Ishikawa (cell line): ENCODE measurements at regions not wholly inside any gene's neighbourhood (a gene's known extent, or its start where the extent isn't known, plus 50 kb on each side); places are given as distances from the start of the nearest gene placed in this dataset.

Experiments
- CEBPB ChIP-seq: IDR thresholded peaks from 2 replicates; pipeline ENCODE4 v1.6.1; 2012
- CREB1 ChIP-seq: IDR thresholded peaks from 2 replicates; pipeline ENCODE4 v1.6.1; 2012; ENCODE audit warnings: low read depth
- EGR1 ChIP-seq: IDR thresholded peaks from 2 replicates; pipeline ENCODE4 v1.6.1; 2012
- EP300 ChIP-seq: IDR thresholded peaks from 2 replicates; pipeline ENCODE4 v1.6.1; 2012; ENCODE audit warnings: borderline replicate concordance
- FOXM1 ChIP-seq: IDR thresholded peaks from 2 replicates; pipeline ENCODE4 v1.6.1; 2012; ENCODE audit warnings: low read depth, borderline replicate concordance
- NFIC ChIP-seq: IDR thresholded peaks from 2 replicates; pipeline ENCODE4 v1.6.1; 2012
- RAD21 ChIP-seq: IDR thresholded peaks from 2 replicates; pipeline ENCODE4 v1.6.1; 2012; ENCODE audit warnings: low read depth
- TAF1 ChIP-seq: IDR thresholded peaks from 2 replicates; pipeline ENCODE4 v1.6.1; 2012; ENCODE audit warnings: low read depth, mild to moderate bottlenecking
- TCF12 ChIP-seq: IDR thresholded peaks from 2 replicates; pipeline ENCODE4 v1.6.1; 2012; ENCODE audit warnings: low read depth
- TEAD4 ChIP-seq: IDR thresholded peaks from 2 replicates; pipeline ENCODE4 v1.6.1; 2012
- YY1 ChIP-seq: IDR thresholded peaks from 2 replicates; pipeline ENCODE4 v1.6.1; 2012; ENCODE audit warnings: low read depth
- ZBTB7A ChIP-seq: IDR thresholded peaks from 2 replicates; pipeline ENCODE4 v1.6.1; 2012; ENCODE audit warnings: low read depth
- TF ChIP-seq, protein P1 (sequence below): IDR thresholded peaks from 2 replicates; pipeline ENCODE4 v1.6.1; 2012; ENCODE audit warnings: low read depth, mild to moderate bottlenecking
- TF ChIP-seq, protein P2 (sequence below): IDR thresholded peaks from 2 replicates; pipeline ENCODE4 v1.6.1; 2012

DNA sequence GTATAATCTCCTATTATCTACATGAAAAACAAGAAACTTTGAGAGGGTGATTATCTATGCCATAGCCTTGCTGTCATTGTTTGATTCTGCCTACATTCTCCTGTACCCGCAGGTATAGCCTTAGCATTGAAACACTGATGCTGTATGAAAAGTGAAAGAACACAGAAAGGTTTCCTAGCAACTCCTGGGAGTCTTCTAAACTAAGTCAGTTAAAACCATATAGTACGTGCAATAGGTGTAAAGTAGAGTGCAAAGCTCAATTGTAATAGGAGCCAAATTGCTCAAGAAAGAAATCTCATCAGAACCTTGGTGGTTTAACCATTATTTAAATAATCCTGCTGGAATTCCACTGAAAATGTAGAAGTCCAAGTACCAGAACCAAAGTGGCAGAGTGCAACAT, 489.7 kb downstream of the PCDH10 start:
- TF ChIP-seq, protein P1, sequence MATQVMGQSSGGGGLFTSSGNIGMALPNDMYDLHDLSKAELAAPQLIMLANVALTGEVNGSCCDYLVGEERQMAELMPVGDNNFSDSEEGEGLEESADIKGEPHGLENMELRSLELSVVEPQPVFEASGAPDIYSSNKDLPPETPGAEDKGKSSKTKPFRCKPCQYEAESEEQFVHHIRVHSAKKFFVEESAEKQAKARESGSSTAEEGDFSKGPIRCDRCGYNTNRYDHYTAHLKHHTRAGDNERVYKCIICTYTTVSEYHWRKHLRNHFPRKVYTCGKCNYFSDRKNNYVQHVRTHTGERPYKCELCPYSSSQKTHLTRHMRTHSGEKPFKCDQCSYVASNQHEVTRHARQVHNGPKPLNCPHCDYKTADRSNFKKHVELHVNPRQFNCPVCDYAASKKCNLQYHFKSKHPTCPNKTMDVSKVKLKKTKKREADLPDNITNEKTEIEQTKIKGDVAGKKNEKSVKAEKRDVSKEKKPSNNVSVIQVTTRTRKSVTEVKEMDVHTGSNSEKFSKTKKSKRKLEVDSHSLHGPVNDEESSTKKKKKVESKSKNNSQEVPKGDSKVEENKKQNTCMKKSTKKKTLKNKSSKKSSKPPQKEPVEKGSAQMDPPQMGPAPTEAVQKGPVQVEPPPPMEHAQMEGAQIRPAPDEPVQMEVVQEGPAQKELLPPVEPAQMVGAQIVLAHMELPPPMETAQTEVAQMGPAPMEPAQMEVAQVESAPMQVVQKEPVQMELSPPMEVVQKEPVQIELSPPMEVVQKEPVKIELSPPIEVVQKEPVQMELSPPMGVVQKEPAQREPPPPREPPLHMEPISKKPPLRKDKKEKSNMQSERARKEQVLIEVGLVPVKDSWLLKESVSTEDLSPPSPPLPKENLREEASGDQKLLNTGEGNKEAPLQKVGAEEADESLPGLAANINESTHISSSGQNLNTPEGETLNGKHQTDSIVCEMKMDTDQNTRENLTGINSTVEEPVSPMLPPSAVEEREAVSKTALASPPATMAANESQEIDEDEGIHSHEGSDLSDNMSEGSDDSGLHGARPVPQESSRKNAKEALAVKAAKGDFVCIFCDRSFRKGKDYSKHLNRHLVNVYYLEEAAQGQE = no peak
- no peak for TF ChIP-seq NFIC
- no peak for TF ChIP-seq CREB1
- no peak for TF ChIP-seq EP300
- no peak for TF ChIP-seq TAF1
- TF ChIP-seq EGR1 = no peak
- no peak for TF ChIP-seq ZBTB7A
- TF ChIP-seq TEAD4 = no peak
- TF ChIP-seq YY1 = no peak
- no peak for TF ChIP-seq FOXM1
- no peak for TF ChIP-seq CEBPB
- TF ChIP-seq RAD21 = no peak
- TF ChIP-seq TCF12 = no peak
- TF ChIP-seq, protein P2, sequence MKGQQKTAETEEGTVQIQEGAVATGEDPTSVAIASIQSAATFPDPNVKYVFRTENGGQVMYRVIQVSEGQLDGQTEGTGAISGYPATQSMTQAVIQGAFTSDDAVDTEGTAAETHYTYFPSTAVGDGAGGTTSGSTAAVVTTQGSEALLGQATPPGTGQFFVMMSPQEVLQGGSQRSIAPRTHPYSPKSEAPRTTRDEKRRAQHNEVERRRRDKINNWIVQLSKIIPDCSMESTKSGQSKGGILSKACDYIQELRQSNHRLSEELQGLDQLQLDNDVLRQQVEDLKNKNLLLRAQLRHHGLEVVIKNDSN = no peak
